HG03442 (cell line): ENCODE measurements at regions not wholly inside any gene's neighbourhood (a gene's known extent, or its start where the extent isn't known, plus 50 kb on each side); places are given as distances from the start of the nearest gene placed in this dataset.

Experiments used
- ATAC-seq: cut with Tn5 transposase; IDR thresholded peaks from one replicate; pipeline ENCODE4 v1.9.1; 2021; ENCODE audit warnings: mild to moderate bottlenecking, moderate library complexity; ENCODE audit not compliant: unreplicated experiment

GRCh38 chr11:107222431-107222830 lies 204.2 kb upstream of the GUCY1A2 start:
- ATAC-seq: no peak

- no peak for ATAC-seq
Measured at GRCh38 chr11:107221748-107222285, 203.5 kb upstream of the GUCY1A2 start.

- ATAC-seq: no peak
Measured at GRCh38 chr11:107218123-107219013, 200.1 kb upstream of the GUCY1A2 start.

- no peak for ATAC-seq
Measured at GRCh38 chr11:107217444-107217843, 199.2 kb upstream of the GUCY1A2 start.

GRCh38 chr11:107215010-107215409 lies 196.7 kb upstream of the GUCY1A2 start:
- ATAC-seq: no peak

- no peak for ATAC-seq
Measured at GRCh38 chr11:107203656-107204055, 185.4 kb upstream of the GUCY1A2 start.

- ATAC-seq: no peak
Measured at GRCh38 chr11:107202241-107202640, 184.0 kb upstream of the GUCY1A2 start.

- no peak for ATAC-seq
Measured at GRCh38 chr11:107198490-107199007, 180.3 kb upstream of the GUCY1A2 start.

- ATAC-seq: no peak
Measured at GRCh38 chr11:107197932-107198331, 179.7 kb upstream of the GUCY1A2 start.

GRCh38 chr11:107196732-107197131 lies 178.5 kb upstream of the GUCY1A2 start:
- no peak for ATAC-seq

GRCh38 chr11:107184986-107185385 lies 166.7 kb upstream of the GUCY1A2 start:
- ATAC-seq: no peak

- no peak for ATAC-seq
Measured at GRCh38 chr11:107183953-107184352, 165.7 kb upstream of the GUCY1A2 start.

GRCh38 chr11:107182978-107183377 lies 164.7 kb upstream of the GUCY1A2 start:
- ATAC-seq: no peak

- ATAC-seq: no peak
Measured at GRCh38 chr11:107180236-107180635, 162.0 kb upstream of the GUCY1A2 start.

- ATAC-seq: no peak
Measured at GRCh38 chr11:107179829-107180228, 161.6 kb upstream of the GUCY1A2 start.

- no peak for ATAC-seq
Measured at GRCh38 chr11:107177106-107177477, 158.8 kb upstream of the GUCY1A2 start.

- no peak for ATAC-seq
Measured at GRCh38 chr11:107176148-107177105, 158.2 kb upstream of the GUCY1A2 start.

GRCh38 chr11:107174856-107175255 lies 156.6 kb upstream of the GUCY1A2 start:
- ATAC-seq: no peak

- ATAC-seq: no peak
Measured at GRCh38 chr11:107172996-107173395, 154.7 kb upstream of the GUCY1A2 start.

GRCh38 chr11:107157809-107158187 lies 139.5 kb upstream of the GUCY1A2 start:
- no peak for ATAC-seq

- ATAC-seq: no peak
Measured at GRCh38 chr11:107157146-107157808, 139.0 kb upstream of the GUCY1A2 start.
